H1 (cell line): ENCODE measurements at regions not wholly inside any gene's neighbourhood (a gene's known extent, or its start where the extent isn't known, plus 50 kb on each side); places are given as distances from the start of the nearest gene placed in this dataset.

Experiments
- CTCF ChIA-PET: fragments of 300-600 bp; sonication (Branson Sonifier 250); formaldehyde crosslinking; loops from one replicate; lab custom pipeline; 2021; ENCODE audit not compliant: partially characterized antibody; lab: Charles Lee
- POLR2A ChIA-PET: fragments of 300-600 bp; sonication (Branson Sonifier 250); formaldehyde crosslinking; loops from one replicate; lab custom pipeline; 2021; ENCODE audit warnings: inconsistent platforms; ENCODE audit not compliant: partially characterized antibody; lab: Charles Lee
- DNase-seq, 2 experiments: peaks; one replicate each; pipeline versions ENCODE4 v3.0.0 to v3.0.0-alpha.2; 2010 to 2022; ENCODE audit warnings: low spot score in 2 of 2, low read depth in 1 of 2, mixed read lengths in 1 of 2
- FAIRE-seq: peaks from 2 replicates; lab custom pipeline; 2011; peaks lifted over from hg19 to GRCh38; lab: Jason Lieb, UNC
- H2AFZ ChIP-seq: 2 replicates; pipeline ENCODE4 v1.8.1; 2012; ENCODE audit warnings: low read length, inconsistent platforms
- H2AK5ac ChIP-seq: 2 replicates; pipeline ENCODE4 v1.6.1; 2013; ENCODE audit warnings: low read depth, low read length
- H2BK120ac ChIP-seq: replicated peaks from 2 replicates; pipeline ENCODE3; 2013; ENCODE audit warnings: low read depth, low read length, inconsistent platforms
- H2BK12ac ChIP-seq: 2 replicates; pipeline ENCODE4 v1.6.1; 2013; ENCODE audit warnings: low read depth, low read length
- H2BK15ac ChIP-seq: 2 replicates; pipeline ENCODE4 v1.6.1; 2013; ENCODE audit warnings: low read length
- H2BK20ac ChIP-seq: 2 replicates; pipeline ENCODE4 v1.6.1; 2013; ENCODE audit warnings: low read length
- H2BK5ac ChIP-seq: 2 replicates; pipeline ENCODE4 v1.6.1; 2013; ENCODE audit warnings: low read depth, low read length
- H3K14ac ChIP-seq: 2 replicates; pipeline ENCODE4 v1.6.1; 2013; ENCODE audit warnings: inconsistent platforms; ENCODE audit not compliant: insufficient read length
- H3K18ac ChIP-seq: 2 replicates; pipeline ENCODE4 v1.6.1; 2013; ENCODE audit warnings: low read length; ENCODE audit errors: extremely low read depth
- H3K23ac ChIP-seq: 2 replicates; pipeline ENCODE4 v1.6.1; 2013; ENCODE audit warnings: inconsistent platforms; ENCODE audit not compliant: insufficient read length
- H3K23me2 ChIP-seq: 2 replicates; pipeline ENCODE4 v1.6.1; 2013; ENCODE audit warnings: low read depth, low read length
- H3K27ac ChIP-seq: 2 replicates; pipeline ENCODE4 v1.6.1; 2011; ENCODE audit warnings: low read depth, low read length, inconsistent platforms
- H3K27me3 ChIP-seq, 4 experiments: replicated peaks in 1 of 4; 1 replicate in 1 of 4; 2 replicates in 3 of 4; pipeline versions ENCODE4 v1.6.1 to v1.8.1; 2011 to 2013; ENCODE audit warnings: low read length in 3 of 4, mild to moderate bottlenecking in 3 of 4, inconsistent platforms in 2 of 4, mixed read lengths in 2 of 4, moderate library complexity in 1 of 4; ENCODE audit not compliant: control insufficient read depth in 3 of 4, insufficient read depth in 3 of 4; ENCODE audit errors: extremely low read depth in 1 of 4
- H3K36me3 ChIP-seq, 4 experiments: 2 replicates each; pipeline versions ENCODE4 v1.6.1 to v1.8.1; 2011 to 2013; ENCODE audit warnings: mild to moderate bottlenecking in 4 of 4, low read length in 3 of 4, moderate library complexity in 2 of 4, control low read depth in 1 of 4, inconsistent platforms in 1 of 4; ENCODE audit not compliant: insufficient read depth in 4 of 4, control insufficient read depth in 2 of 4
- H3K4ac ChIP-seq: replicated peaks from 2 replicates; pipeline ENCODE3; 2013; ENCODE audit warnings: low read length, low read depth, mixed read lengths, inconsistent platforms; ENCODE audit not compliant: insufficient read length
- H3K4me1 ChIP-seq, 4 experiments: replicated peaks in 1 of 4; 1 replicate in 1 of 4; 2 replicates in 3 of 4; pipeline versions ENCODE4 v1.6.1 to v1.8.1; 2011 to 2013; ENCODE audit warnings: low read length in 3 of 4, inconsistent platforms in 2 of 4, mixed read lengths in 1 of 4; ENCODE audit not compliant: insufficient read depth in 4 of 4, control insufficient read depth in 3 of 4
- H3K4me2 ChIP-seq, 2 experiments: 2 replicates each; pipeline versions ENCODE4 v1.6.1 to v1.8.1; 2011 to 2013; ENCODE audit warnings: low read depth in 2 of 2, low read length in 2 of 2, control low read depth in 1 of 2, inconsistent platforms in 1 of 2, mild to moderate bottlenecking in 1 of 2; ENCODE audit not compliant: insufficient read depth in 1 of 2
- H3K4me3 ChIP-seq, 4 experiments: fragments of 200-600, 300-600 bp in 1 of 4; sonication (generic), shearing (Covaris generic), sonication (Bioruptor Twin) in 1 of 4; 2 replicates each; pipeline versions ENCODE4 v1.5.1 to v1.8.1; 2011 to 2016; ENCODE audit warnings: low read length in 4 of 4, low read depth in 3 of 4, control low read depth in 2 of 4, inconsistent platforms in 2 of 4, mild to moderate bottlenecking in 2 of 4, mixed read lengths in 1 of 4, moderate library complexity in 1 of 4; ENCODE audit not compliant: insufficient read depth in 2 of 4; ENCODE audit errors: extremely low read depth in 1 of 4
- H3K56ac ChIP-seq: replicated peaks from 2 replicates; pipeline ENCODE3; 2013; ENCODE audit warnings: low read depth, mild to moderate bottlenecking, mixed read lengths, low read length, inconsistent platforms; ENCODE audit not compliant: insufficient read length
- H3K79me1 ChIP-seq: 2 replicates; pipeline ENCODE4 v1.6.1; 2013; ENCODE audit warnings: low read depth, low read length, control low read depth
- H3K79me2 ChIP-seq, 2 experiments: 2 replicates each; pipeline versions ENCODE4 v1.6.1 to v1.8.1; 2012 to 2013; ENCODE audit warnings: low read length in 2 of 2, mild to moderate bottlenecking in 2 of 2, inconsistent platforms in 1 of 2; ENCODE audit not compliant: insufficient read depth in 2 of 2, control insufficient read depth in 1 of 2
- H3K9ac ChIP-seq, 4 experiments: replicated peaks in 1 of 4; 1 replicate in 1 of 4; 2 replicates in 3 of 4; pipeline versions ENCODE4 v1.6.1 to v1.8.1; 2011 to 2013; ENCODE audit warnings: low read depth in 3 of 4, low read length in 3 of 4, control low read depth in 2 of 4, mild to moderate bottlenecking in 2 of 4, moderate library complexity in 2 of 4, inconsistent platforms in 1 of 4; ENCODE audit errors: extremely low read depth in 1 of 4
- H3K9me3 ChIP-seq, 2 experiments: 2 replicates each; pipeline versions ENCODE4 v1.6.1 to v1.8.1; 2012 to 2013; ENCODE audit warnings: mild to moderate bottlenecking in 2 of 2, moderate library complexity in 2 of 2, control low read depth in 1 of 2, inconsistent platforms in 1 of 2, low read depth in 1 of 2, low read length in 1 of 2, mixed read lengths in 1 of 2; ENCODE audit not compliant: insufficient read depth in 2 of 2
- H4K20me1 ChIP-seq, 2 experiments: replicated peaks in 1 of 2; 2 replicates each; pipeline versions ENCODE3 to v1.8.1; 2011 to 2013; ENCODE audit warnings: inconsistent platforms in 2 of 2, low read length in 2 of 2, mild to moderate bottlenecking in 1 of 2; ENCODE audit not compliant: insufficient read depth in 2 of 2, control insufficient read depth in 1 of 2
- H4K5ac ChIP-seq: 2 replicates; pipeline ENCODE4 v1.6.1; 2013; ENCODE audit warnings: low read length, low read depth, mixed read lengths, inconsistent platforms; ENCODE audit not compliant: insufficient read length
- H4K8ac ChIP-seq: 2 replicates; pipeline ENCODE4 v1.8.0; 2013; ENCODE audit warnings: mild to moderate bottlenecking, moderate library complexity, low read length, inconsistent platforms; ENCODE audit not compliant: insufficient read depth; ENCODE audit errors: extremely low read depth
- H4K91ac ChIP-seq: replicated peaks from 2 replicates; pipeline ENCODE3; 2013; ENCODE audit warnings: low read length, mixed read lengths, inconsistent platforms; ENCODE audit not compliant: insufficient read length
- BCL11A ChIP-seq, 2 experiments: IDR thresholded peaks; one replicate each; pipeline ENCODE4 v1.6.1; 2011; ENCODE audit warnings: low read depth in 2 of 2, low read length in 2 of 2, mild to moderate bottlenecking in 2 of 2
- CEBPB ChIP-seq: IDR thresholded peaks from 2 replicates; pipeline ENCODE4 v1.6.1; 2012; ENCODE audit warnings: low read depth, low read length
- CTBP2 ChIP-seq: IDR thresholded peaks from 2 replicates; pipeline ENCODE4 v1.7.0; 2011; ENCODE audit warnings: borderline replicate concordance, mild to moderate bottlenecking, moderate library complexity, mixed read lengths, low read length; ENCODE audit not compliant: insufficient read depth, insufficient read length
- EGR1 ChIP-seq: IDR thresholded peaks from 2 replicates; pipeline ENCODE4 v1.6.1; 2011; ENCODE audit warnings: low read depth, low read length, borderline replicate concordance
- NANOG ChIP-seq: IDR thresholded peaks from 2 replicates; pipeline ENCODE4 v1.6.1; 2011; ENCODE audit warnings: low read length, low read depth, mild to moderate bottlenecking, inconsistent platforms; ENCODE audit not compliant: insufficient read depth, poor library complexity, severe bottlenecking
- POLR2A ChIP-seq, 2 experiments: IDR thresholded peaks; 1 replicate in 1 of 2; 2 replicates in 1 of 2; pipeline ENCODE4 v1.6.1; 2011; ENCODE audit warnings: low read depth in 2 of 2, low read length in 2 of 2, mild to moderate bottlenecking in 2 of 2; ENCODE audit errors: control extremely low read depth in 1 of 2
- RAD21 ChIP-seq, 2 experiments: IDR thresholded peaks in 1 of 2; conservative IDR thresholded peaks in 1 of 2; 2 replicates each; pipeline ENCODE4 v1.6.1; 2011; ENCODE audit warnings: low read depth in 2 of 2, low read length in 2 of 2, improper control_type of control experiment in 1 of 2, inconsistent platforms in 1 of 2, mild to moderate bottlenecking in 1 of 2, moderate library complexity in 1 of 2
- SIN3A ChIP-seq, 2 experiments: IDR thresholded peaks in 1 of 2; conservative IDR thresholded peaks in 1 of 2; 2 replicates each; pipeline ENCODE4 v1.6.1; 2011 to 2012; ENCODE audit warnings: low read length in 2 of 2, improper control_type of control experiment in 1 of 2, low read depth in 1 of 2, mild to moderate bottlenecking in 1 of 2
- SIRT6 ChIP-seq: IDR thresholded peaks from one replicate; pipeline ENCODE4 v1.7.1; 2012; ENCODE audit warnings: low read length, inconsistent platforms
- SIX5 ChIP-seq: IDR thresholded peaks from 2 replicates; pipeline ENCODE4 v1.6.1; 2011; ENCODE audit warnings: mild to moderate bottlenecking, low read depth, low read length
- SP2 ChIP-seq: IDR thresholded peaks from 2 replicates; pipeline ENCODE4 v1.6.1; 2012; ENCODE audit warnings: mild to moderate bottlenecking, low read length, inconsistent platforms
- TCF12 ChIP-seq: IDR thresholded peaks from 2 replicates; pipeline ENCODE4 v1.6.1; 2011; ENCODE audit warnings: low read depth, mild to moderate bottlenecking, low read length
- YY1 ChIP-seq: IDR thresholded peaks from 2 replicates; pipeline ENCODE4 v1.6.1; 2011; ENCODE audit warnings: low read depth, mild to moderate bottlenecking, low read length
- WGBS, 2 experiments: shearing (Covaris generic) in 1 of 2; methylation state at CpG; one replicate each; pipeline versions ENCODE4 v1.1.6 to v1.1.7; 2013 to 2015; ENCODE audit warnings: low lambda C conversion rate in 2 of 2, mixed read lengths in 2 of 2, inconsistent platforms in 1 of 2, low coverage in 1 of 2, missing lambda C conversion rate in 1 of 2; ENCODE audit not compliant: insufficient replicate concordance in 2 of 2, insufficient coverage in 1 of 2, insufficient read length in 1 of 2; ENCODE audit errors: extremely low coverage in 1 of 2, missing lambda C conversion rate in 1 of 2; 5-methylcytosine and 5-hydroxymethylcytosine counted together

- H3K27ac ChIP-seq: no peak overlapping the region
- H3K4me1 ChIP-seq: peaks cover 0 to 2% (median 0%) of the 10 kb centered on the region in 4 experiments; a peak in 1 of 7 replicates
- no peaks in the 10 kb centered on the region for H3K79me2 ChIP-seq
- 89% methylated on average over 18 of the region's 19 CpGs; no CpG with 5 or more reads in 1 of the 2 experiments for WGBS, 2 experiments
- no peaks in the 10 kb centered on the region for H4K20me1 ChIP-seq
- no peak overlapping the region for H3K14ac ChIP-seq
- H2BK15ac ChIP-seq: no peak overlapping the region
- no peak overlapping the region for H2BK20ac ChIP-seq
- no peak for DNase-seq
- ChIA-PET POLR2A (no interaction called here), CTCF (interaction anchor here (0.5 to 1.4 kb wide), 3 partner anchors 51 to 889 kb away, joined by 3 read pairs; no protein-coding TSS in a partner anchor)
- H4K8ac ChIP-seq: no peak overlapping the region; the same call in 1 of the 2 replicates
- no peak overlapping the region for H2BK5ac ChIP-seq
- no peak overlapping the region for H3K18ac ChIP-seq
- H4K91ac ChIP-seq: no peak overlapping the region
- H4K5ac ChIP-seq: no peak overlapping the region
- no peaks in the 10 kb centered on the region for H3K36me3 ChIP-seq
- H2BK120ac ChIP-seq: no peak overlapping the region
- H3K23ac ChIP-seq: no peak overlapping the region
- H3K9me3 ChIP-seq: peaks cover 0 to 3% of the 10 kb centered on the region in 2 experiments; a peak in 1 of 4 replicates
- H3K23me2 ChIP-seq: no peaks in the 10 kb centered on the region
- H2AK5ac ChIP-seq: no peak overlapping the region
- no peak overlapping the region for H3K56ac ChIP-seq
- no peak overlapping the region for H3K4ac ChIP-seq
- H3K4me2 ChIP-seq: no peak overlapping the region
- H3K27me3 ChIP-seq: no peaks in the 10 kb centered on the region
- H3K4me3 ChIP-seq: no peak overlapping the region
- no peaks in the 10 kb centered on the region for H3K79me1 ChIP-seq
- no peak overlapping the region for H2AFZ ChIP-seq
- no peak for FAIRE-seq
- H3K9ac ChIP-seq: no peak overlapping the region
- no peak overlapping the region for H2BK12ac ChIP-seq
- TF ChIP-seq SIRT6 (no peak), EGR1 (no peak), CEBPB (no peak), YY1 (no peak), SIN3A (conservative IDR thresholded peaks at IDR 0.05 in 1 of 2, IDR thresholded peaks at IDR 0.05 in 1 of 2; ENCODE audit: low read depth in 1 of 2, low read length in 2 of 2) (no peak), BCL11A (IDR thresholded peaks at IDR 0.05; ENCODE audit: low read depth in 2 of 2, low read length in 2 of 2) (no peak), SIX5 (no peak), TCF12 (no peak), RAD21 (IDR thresholded peaks at IDR 0.05 in 1 of 2, conservative IDR thresholded peaks at IDR 0.05 in 1 of 2; ENCODE audit: low read depth in 2 of 2, low read length in 2 of 2) (no peak), CTBP2 (no peak), NANOG (no peak), SP2 (no peak), POLR2A (IDR thresholded peaks at IDR 0.05; ENCODE audit: control extremely low read depth in 1 of 2, low read depth in 2 of 2, low read length in 2 of 2) (no peak)
Measured at GRCh38 chr10:130962240-130963051, 349.1 kb downstream of the TCERG1L start.
